PC-9 (cell line): ENCODE measurements at regions not wholly inside any gene's neighbourhood (a gene's known extent, or its start where the extent isn't known, plus 50 kb on each side); places are given as distances from the start of the nearest gene placed in this dataset.

Experiments
- BruUV-seq: library from RNA; stranded (reverse); fragments of 400-500 nt; replicated peaks from 2 replicates; lab custom pipeline; 2021; lab: Mats Ljungman, UMichigan
- CTCF ChIA-PET: fragments of 300-600 bp; sonication (Branson Sonifier 250); formaldehyde crosslinking; loops from one replicate; lab custom pipeline; 2022; ENCODE audit warnings: antibody characterized with exemption; lab: Charles Lee
- POLR2A ChIA-PET: fragments of 300-600 bp; sonication (Branson Sonifier 250); formaldehyde crosslinking; loops from one replicate; lab custom pipeline; 2022; ENCODE audit warnings: antibody characterized with exemption; ENCODE audit not compliant: unreplicated experiment; lab: Charles Lee
- DNase-seq, 2 experiments: peaks; one replicate each; pipeline versions ENCODE4 v3.0.0 to v3.0.0-alpha.2; 2015 to 2022; ENCODE audit warnings: mixed read lengths in 1 of 2
- H2AFZ ChIP-seq: fragments of 200-600 bp; sonication (generic); 2 replicates; pipeline ENCODE4 v1.8.1; 2017; ENCODE audit warnings: antibody characterized with exemption
- H3F3A ChIP-seq: fragments of 200-600 bp; sonication (generic); 2 replicates; pipeline ENCODE4 v1.8.1; 2017; ENCODE audit warnings: antibody characterized with exemption, mild to moderate bottlenecking, low read depth; ENCODE audit not compliant: insufficient read depth
- H3K27ac ChIP-seq: fragments of 200-600 bp; sonication (generic); 2 replicates; pipeline ENCODE4 v1.6.1; 2016; ENCODE audit warnings: mixed run types
- H3K27me3 ChIP-seq: fragments of 200-600 bp; sonication (generic); 2 replicates; pipeline ENCODE4 v1.6.1; 2016; ENCODE audit warnings: low read depth, mixed run types; ENCODE audit not compliant: insufficient read depth
- H3K36me3 ChIP-seq: fragments of 200-600 bp; sonication (generic); 2 replicates; pipeline ENCODE4 v1.6.1; 2016; ENCODE audit warnings: low read depth, mixed run types
- H3K4me1 ChIP-seq: fragments of 200-600 bp; sonication (generic); replicated peaks from 2 replicates; pipeline ENCODE4 v1.6.1; 2016; ENCODE audit warnings: mixed run types; ENCODE audit not compliant: insufficient read depth
- H3K4me2 ChIP-seq: fragments of 200-600 bp; sonication (generic); 2 replicates; pipeline ENCODE4 v1.6.1; 2017; ENCODE audit warnings: mixed run types
- H3K4me3 ChIP-seq: fragments of 200-600 bp; sonication (generic); 2 replicates; pipeline ENCODE4 v1.6.1; 2016; ENCODE audit warnings: mixed run types
- H3K79me2 ChIP-seq: fragments of 200-600 bp; sonication (generic); 2 replicates; pipeline ENCODE4 v1.6.1; 2017; ENCODE audit warnings: low read depth, mixed run types
- H3K9me2 ChIP-seq: fragments of 200-600 bp; sonication (generic); 2 replicates; pipeline ENCODE4 v1.8.1; 2017; ENCODE audit warnings: mild to moderate bottlenecking; ENCODE audit not compliant: insufficient read depth
- H3K9me3 ChIP-seq: fragments of 200-600 bp; sonication (generic); 2 replicates; pipeline ENCODE4 v1.8.1; 2016; ENCODE audit warnings: low read depth; ENCODE audit not compliant: insufficient read depth
- H4K20me1 ChIP-seq: fragments of 200-600 bp; sonication (generic); 2 replicates; pipeline ENCODE4 v1.8.1; 2017; ENCODE audit not compliant: insufficient read depth
- EZH2 ChIP-seq: fragments of 200-600 bp; sonication (generic); IDR thresholded peaks from 2 replicates; pipeline ENCODE4 v1.8.0; 2017; ENCODE audit warnings: antibody characterized with exemption, low read depth
- intact Hi-C: fragments of 100-400 bp; cut with micrococcal nuclease; formaldehyde crosslinking; loops from one replicate; pipeline ENCODE4 v1.10.0; 2022; ENCODE audit not compliant: unreplicated experiment
- TF ChIP-seq, protein P1 (sequence below): fragments of 200-600 bp; sonication (generic); conservative IDR thresholded peaks from 2 replicates; pipeline ENCODE4 v1.6.1; 2017; ENCODE audit warnings: mixed run types, antibody characterized with exemption, mild to moderate bottlenecking, moderate library complexity

DNA sequence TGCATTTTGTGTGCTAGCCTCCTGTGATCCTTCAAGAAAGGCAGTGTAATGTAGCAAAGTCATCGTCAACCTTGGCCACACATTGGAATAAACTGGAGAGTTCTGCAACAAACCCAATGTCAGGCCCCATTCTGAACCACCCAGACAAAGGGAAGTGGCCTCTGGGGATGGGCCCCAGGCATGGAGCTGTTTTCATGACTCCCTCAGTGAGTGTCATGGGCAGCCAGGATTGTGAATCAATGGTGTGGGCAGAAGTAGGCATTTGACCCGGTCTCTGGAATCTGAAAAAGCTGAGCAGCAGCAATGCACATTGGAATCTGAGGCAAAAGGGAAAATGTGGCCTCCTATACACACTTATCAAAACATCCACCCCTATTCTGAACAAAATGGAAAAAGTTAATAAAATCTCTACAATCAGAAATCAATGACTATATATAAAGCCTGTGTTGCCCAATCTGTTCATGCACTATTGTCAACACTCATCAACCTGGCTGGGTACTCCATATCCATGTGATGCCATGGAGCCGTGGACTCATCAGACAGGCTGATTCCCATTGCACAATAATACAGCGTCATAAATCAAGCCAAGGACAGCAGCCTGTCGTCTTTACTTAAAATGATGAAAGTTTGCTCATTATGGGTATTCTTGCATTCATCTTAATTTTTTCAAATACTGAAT lies 134.9 kb upstream of the STMND1 start:
- BruUV-seq, result no TSS peak
- intact Hi-C loops, result loop anchor here (10.0 kb wide), 1 partner anchor 452 kb away; no protein-coding TSS in a partner anchor
- H3K9me3 ChIP-seq, result no peaks in the 10 kb centered on the region
- no peaks in the 10 kb centered on the region for H3K9me2 ChIP-seq
- H2AFZ ChIP-seq, result no peak overlapping the region
- no peak for DNase-seq
- no peak overlapping the region for H3K4me3 ChIP-seq
- H3K79me2 ChIP-seq, result no peaks in the 10 kb centered on the region
- CTCF ChIA-PET, result no interaction called here
- POLR2A ChIA-PET, result no interaction called here
- H3K4me2 ChIP-seq, result no peak overlapping the region
- no peaks in the 10 kb centered on the region for H3F3A ChIP-seq
- no peak overlapping the region for H3K27ac ChIP-seq
- no peaks in the 10 kb centered on the region for H3K36me3 ChIP-seq
- H3K4me1 ChIP-seq, result peaks cover 13% of the 10 kb centered on the region
- TF ChIP-seq, protein P1, sequence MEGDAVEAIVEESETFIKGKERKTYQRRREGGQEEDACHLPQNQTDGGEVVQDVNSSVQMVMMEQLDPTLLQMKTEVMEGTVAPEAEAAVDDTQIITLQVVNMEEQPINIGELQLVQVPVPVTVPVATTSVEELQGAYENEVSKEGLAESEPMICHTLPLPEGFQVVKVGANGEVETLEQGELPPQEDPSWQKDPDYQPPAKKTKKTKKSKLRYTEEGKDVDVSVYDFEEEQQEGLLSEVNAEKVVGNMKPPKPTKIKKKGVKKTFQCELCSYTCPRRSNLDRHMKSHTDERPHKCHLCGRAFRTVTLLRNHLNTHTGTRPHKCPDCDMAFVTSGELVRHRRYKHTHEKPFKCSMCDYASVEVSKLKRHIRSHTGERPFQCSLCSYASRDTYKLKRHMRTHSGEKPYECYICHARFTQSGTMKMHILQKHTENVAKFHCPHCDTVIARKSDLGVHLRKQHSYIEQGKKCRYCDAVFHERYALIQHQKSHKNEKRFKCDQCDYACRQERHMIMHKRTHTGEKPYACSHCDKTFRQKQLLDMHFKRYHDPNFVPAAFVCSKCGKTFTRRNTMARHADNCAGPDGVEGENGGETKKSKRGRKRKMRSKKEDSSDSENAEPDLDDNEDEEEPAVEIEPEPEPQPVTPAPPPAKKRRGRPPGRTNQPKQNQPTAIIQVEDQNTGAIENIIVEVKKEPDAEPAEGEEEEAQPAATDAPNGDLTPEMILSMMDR, result no peak
- no peak for TF ChIP-seq EZH2
- no peaks in the 10 kb centered on the region for H3K27me3 ChIP-seq
- no peaks in the 10 kb centered on the region for H4K20me1 ChIP-seq

DNA sequence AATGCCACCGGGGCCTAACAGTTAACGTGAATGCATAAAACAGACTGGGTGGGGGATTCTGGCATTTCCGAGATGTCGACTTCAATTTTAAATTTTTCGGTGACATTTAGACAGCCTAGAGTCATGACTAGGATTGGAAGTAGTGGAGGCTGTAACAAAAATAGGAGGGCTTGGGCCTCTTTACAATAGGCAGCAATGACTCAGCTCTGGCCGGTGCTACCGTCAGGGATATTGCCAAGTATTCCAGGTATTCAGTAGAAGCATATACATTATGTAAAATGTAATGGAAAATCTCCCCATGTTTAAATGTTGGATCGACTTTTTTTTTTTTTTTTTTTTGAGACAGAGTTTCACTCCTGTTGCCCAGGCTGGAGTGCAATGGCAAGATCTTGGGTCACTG lies 136.2 kb upstream of the STMND1 start:
- H3K27ac ChIP-seq, result no peak overlapping the region
- ChIA-PET CTCF (interaction anchor here (0.5 to 1.5 kb wide), 6 partner anchors 16 to 204 kb away, joined by 4 to 16 read pairs (median 6); partner anchors contain the start of gene ATXN1), POLR2A (no interaction called here)
- no peak overlapping the region for H3K4me2 ChIP-seq
- H3K9me2 ChIP-seq, result no peaks in the 10 kb centered on the region
- no peaks in the 10 kb centered on the region for H3K9me3 ChIP-seq
- peaks cover 13% of the 10 kb centered on the region for H3K4me1 ChIP-seq
- no peaks in the 10 kb centered on the region for H3F3A ChIP-seq
- H3K36me3 ChIP-seq, result no peaks in the 10 kb centered on the region
- H3K79me2 ChIP-seq, result no peaks in the 10 kb centered on the region
- BruUV-seq, result no TSS peak
- DNase-seq, result no peak
- H2AFZ ChIP-seq, result no peak overlapping the region
- no peak for TF ChIP-seq EZH2
- TF ChIP-seq, protein P1, result no peak
- no peaks in the 10 kb centered on the region for H3K27me3 ChIP-seq
- intact Hi-C loops, result loop anchor here (1.0 to 10.0 kb wide), 5 partner anchors 121 to 633 kb away; no protein-coding TSS in a partner anchor
- no peak overlapping the region for H3K4me3 ChIP-seq
- H4K20me1 ChIP-seq, result no peaks in the 10 kb centered on the region

DNA sequence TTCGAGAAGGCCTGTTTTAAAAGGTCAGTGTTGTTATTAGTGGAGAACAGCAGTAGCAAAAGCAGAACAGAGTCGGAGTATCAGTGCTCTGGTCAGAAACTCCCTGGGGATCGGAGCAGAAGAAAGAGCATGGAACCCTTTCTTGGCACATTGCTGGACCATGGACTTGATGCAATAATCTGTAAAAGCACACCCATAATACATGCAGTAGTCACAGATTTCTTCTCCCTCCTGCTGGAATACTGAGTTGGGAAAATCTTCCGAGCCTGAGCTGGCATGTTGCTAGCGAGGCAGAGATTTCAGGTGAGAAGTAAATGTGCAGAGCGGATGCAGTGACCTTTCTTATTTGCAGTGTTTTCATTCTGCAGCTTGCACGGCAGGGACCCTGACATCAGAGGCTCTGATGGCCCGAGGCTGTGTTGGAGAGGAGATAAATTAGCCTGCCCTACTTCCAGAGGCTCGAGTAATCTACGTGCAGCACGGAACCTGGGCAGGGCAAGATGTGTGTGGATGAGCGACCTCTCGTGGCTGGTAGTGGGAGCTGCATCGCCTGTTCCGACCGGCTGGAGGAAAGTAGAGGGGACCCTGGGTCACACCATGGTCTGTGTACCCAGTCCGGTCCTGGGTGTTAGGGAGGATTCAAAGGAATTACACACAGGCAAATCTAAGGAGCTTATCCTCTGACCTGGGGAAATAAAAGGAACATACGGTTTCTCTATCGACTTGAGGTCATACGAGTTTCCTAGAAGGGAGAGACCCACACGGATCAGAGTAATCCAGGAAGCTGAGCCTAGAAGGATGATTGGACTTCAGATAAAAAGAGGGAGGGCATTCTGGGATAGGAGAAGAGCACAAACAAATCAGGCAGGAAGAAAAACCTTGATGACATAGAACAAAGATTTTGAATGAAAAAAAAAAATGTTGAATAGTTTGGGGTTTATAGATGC lies 137.0 kb upstream of the STMND1 start:
- ChIA-PET POLR2A (no interaction called here), CTCF (interaction anchor here (0.5 to 1.5 kb wide), 10 partner anchors 15 to 628 kb away, joined by 3 to 16 read pairs (median 6); partner anchors contain the start of gene ATXN1)
- peak; percentile 77 to 82 for DNase-seq
- Histone ChIP-seq H3K36me3 (no peaks in the 10 kb centered on the region), H3K27me3 (no peaks in the 10 kb centered on the region), H3K4me1 (peaks cover 13% of the 10 kb centered on the region), H3K4me2 (peak overlapping the region; percentile 69), H4K20me1 (no peaks in the 10 kb centered on the region), H3K9me2 (no peaks in the 10 kb centered on the region), H3F3A (no peaks in the 10 kb centered on the region), H3K9me3 (no peaks in the 10 kb centered on the region), H3K27ac (no peak overlapping the region), H3K4me3 (0 out of 2 replicates have a peak overlapping the region, but pooled peaks have one; percentile 22), H3K79me2 (no peaks in the 10 kb centered on the region), H2AFZ (no peak overlapping the region)
- no TSS peak for BruUV-seq
- TF ChIP-seq EZH2, result no peak
- TF ChIP-seq, protein P1, result peak; percentile 92
- intact Hi-C loops, result loop anchor here (1.0 to 10.0 kb wide), 5 partner anchors 122 to 633 kb away; no protein-coding TSS in a partner anchor
